HCEC 1CT (cell line): ENCODE measurements at regions not wholly inside any gene's neighbourhood (a gene's known extent, or its start where the extent isn't known, plus 50 kb on each side); places are given as distances from the start of the nearest gene placed in this dataset.
A peak's percentile ranks its signal among the peaks of the same experiment; 100 is the strongest.
"Not testable (repeated sequence)": the region's sequence is repeated elsewhere in the genome, so short reads cannot be mapped to it uniquely, and the experiment has no call there.

ENCODE experiments used
- DNase-seq: peaks from one replicate; pipeline ENCODE4 v3.0.0-alpha.2; 2017

DNA sequence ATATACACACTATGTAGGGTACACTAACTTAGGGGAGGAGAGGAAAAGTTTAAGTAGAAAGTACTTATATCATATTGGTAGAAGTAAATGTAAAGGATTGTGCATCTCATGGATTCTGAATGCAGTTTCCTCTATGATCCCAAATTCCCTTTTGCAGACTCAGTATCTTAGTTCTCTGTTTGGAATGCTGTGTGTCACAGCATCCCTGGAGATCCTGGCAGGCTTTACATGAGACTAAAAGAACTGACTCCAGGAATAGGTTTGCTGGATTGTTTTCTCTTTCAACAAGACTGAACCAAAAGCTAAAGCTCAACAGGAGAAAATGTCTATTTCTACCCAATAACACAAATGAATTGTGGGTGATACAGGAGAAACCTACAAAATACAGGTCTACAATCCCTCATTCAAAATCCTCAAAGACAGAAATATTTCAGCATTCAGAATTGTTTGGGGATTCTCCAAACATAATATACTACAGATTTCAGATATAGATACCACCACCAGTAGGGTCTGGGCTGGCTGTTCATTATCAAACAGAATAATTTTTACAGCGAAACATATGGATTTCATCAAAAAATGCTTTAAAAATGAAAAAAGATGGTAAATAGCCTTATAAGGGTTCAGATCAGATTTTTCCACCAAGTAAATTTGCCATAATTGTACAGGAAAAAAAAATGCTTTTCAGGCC, 324.7 kb upstream of the GRAMD2B start:
- peak; percentile 45 for DNase-seq

DNA sequence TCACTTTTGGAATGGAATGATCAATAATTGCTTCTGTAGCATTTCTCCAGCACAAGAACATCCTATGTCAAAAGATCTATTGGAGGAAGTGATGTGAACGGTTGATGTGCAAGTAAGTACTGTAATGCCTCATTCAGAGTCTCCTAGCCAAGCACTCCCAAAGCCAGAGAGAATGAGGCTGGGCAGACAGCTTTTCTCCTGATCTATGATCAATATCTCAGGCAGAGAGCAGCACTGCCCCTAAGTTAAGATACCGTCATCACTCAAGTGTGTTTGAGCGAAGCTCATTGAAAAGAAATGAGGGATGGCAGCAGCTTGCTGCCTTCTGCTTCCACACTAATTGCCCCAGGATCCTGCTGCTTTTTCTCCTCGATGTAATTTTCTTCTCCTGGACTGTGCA, 324.1 kb upstream of the GRAMD2B start:
- no peak for DNase-seq

DNA sequence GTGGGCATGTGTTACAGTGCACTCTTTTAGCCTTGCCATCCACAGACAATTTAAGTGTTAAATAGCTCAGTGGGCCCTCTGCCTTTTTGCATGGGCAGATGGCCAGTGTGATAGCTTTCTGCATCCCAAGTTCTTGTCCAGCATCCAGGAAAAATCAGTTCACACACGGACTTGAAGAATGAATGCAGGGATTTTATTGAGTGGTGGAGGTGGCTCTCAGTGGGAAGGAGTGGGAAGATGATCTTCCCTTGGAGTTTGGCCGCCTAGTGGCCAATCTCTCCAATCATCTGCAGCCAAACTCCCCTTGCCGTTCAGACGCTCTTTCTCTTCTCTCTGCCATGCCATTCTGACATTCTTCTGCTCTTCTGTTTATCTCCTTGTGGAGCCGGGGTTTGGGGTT, 322.4 kb upstream of the GRAMD2B start:
- DNase-seq: no peak

DNA sequence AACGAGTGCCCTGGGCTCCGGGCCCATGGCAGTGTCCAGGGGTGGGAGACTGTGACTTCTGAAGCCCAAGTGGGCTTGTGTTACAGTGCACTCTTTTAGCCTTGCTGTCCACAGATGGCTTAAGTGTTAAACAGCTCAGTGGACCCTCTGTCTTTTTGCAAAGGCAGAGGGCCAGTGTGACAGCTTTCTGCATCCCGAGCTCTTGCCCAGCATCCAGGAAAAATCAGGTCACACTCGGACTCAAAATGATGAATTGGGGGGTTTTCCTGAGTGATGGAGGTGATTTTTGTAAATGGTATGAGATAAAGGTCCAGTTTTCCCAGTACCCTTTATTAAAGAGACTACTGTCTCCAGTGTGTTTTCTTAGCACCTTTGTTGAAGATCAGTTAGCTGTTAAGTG, 321.3 kb upstream of the GRAMD2B start:
- DNase-seq: no peak

DNA sequence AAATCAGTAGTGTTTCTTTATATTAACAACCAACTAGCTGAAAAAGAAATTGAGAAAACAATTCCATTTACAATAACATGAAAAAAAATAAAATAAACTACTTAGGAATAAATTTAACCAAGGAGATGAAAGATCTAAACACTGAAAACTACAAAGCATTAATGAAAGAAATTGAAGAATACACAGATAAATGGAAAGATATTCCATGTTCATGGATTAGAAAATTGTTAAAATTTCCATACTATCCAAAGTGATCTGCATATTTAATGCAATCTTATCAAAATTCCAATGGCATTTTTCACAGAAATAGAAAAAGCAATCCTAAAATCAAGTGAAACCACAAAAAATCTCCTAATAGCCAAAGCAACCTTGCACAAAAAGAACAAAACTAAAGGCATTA, 320.2 kb upstream of the GRAMD2B start:
- DNase-seq: no peak

DNA sequence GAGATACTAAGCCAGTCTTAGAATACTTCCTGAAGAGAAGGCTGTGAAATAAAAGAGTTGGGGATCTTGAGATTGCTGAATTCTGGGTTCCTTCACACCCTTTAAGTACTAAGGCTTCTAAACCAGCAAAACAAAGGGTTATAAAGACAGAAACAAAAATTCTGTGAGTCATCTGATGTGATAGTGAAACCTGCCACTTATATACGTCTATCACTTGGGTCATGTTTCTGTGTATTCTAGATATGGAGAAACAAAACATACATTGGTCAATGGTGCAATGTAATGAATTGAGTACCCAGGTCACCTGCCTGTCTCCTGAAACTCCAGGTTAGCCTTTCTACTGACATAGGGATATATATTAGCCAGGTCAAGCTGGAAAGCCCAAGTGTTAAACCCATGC, 319.3 kb upstream of the GRAMD2B start:
- no peak for DNase-seq

DNA sequence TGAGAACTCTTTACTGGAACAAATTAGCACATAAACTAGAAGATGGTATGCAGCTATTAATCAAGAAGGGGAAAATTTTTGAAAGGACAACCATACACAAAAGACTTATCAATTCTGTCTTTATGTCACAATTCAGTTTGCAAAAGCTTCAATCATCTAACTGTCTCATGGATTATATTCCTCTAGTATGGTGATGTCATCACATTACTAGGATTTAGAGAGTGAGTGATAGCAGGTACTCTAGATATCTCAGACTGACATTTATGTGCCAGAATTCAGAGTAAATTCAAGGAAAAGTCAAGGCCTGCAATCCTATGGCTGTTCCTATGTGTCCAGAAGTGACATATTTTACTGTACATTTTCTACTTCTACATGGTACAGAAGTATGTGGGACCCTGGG, 318.9 kb upstream of the GRAMD2B start:
- DNase-seq: no peak

DNA sequence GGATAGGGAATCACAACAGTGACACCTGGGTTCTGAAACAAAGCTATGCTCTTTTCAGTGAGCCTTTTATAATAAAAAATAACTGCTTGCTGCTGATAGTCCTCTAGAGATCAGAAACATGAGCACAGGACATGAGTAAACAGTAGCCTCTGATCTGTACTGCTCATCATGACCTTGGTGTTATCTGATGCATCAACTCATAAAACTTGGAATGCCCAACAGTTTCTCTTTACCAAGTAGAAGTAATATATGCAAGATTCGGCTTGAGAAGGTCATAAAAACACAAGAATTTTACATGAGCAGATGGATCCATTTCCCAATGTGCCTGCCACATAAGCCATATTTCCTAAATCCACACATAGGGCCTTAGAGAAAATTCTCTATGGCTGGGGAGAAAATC, 318.3 kb upstream of the GRAMD2B start:
- DNase-seq: peak; percentile 27

DNA sequence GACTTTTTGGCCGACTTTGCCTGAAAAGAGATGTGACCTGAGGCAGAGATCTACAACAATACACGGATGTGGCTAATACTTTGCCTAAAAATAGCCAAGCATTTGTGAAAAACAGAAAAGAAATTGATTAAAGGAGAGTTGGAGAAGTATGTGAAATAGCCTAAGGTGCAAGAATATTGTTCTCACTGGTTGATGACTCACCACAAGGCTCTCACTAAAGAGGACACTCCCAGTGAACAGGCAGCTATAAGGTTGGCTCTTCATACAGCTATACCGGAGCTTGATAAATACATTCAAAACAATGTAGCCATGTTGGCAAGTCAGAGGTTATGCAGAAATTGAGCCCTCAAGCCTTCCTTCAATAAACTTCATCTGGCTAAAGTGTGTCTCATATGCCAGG, 317.2 kb upstream of the GRAMD2B start:
- no peak for DNase-seq

DNA sequence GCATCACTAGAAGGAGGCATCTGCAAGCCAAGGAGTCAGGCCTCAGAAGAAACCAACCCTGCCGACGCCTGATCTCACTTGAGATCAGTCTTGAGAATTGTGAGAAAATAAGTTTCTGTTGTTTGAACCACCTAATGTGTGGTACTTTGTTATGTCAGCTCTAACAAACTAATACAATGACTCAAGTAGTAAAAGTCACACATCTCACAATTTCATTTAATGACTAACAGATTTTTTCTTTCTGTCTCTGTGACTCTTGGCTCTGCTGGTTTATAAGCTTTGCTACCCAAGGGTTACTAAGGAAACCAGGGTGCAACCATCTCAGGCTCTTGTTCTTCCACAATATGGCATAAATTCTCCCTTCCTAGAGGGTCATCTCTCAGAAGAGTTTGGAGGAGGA, 315.8 kb upstream of the GRAMD2B start:
- DNase-seq: no peak

DNA sequence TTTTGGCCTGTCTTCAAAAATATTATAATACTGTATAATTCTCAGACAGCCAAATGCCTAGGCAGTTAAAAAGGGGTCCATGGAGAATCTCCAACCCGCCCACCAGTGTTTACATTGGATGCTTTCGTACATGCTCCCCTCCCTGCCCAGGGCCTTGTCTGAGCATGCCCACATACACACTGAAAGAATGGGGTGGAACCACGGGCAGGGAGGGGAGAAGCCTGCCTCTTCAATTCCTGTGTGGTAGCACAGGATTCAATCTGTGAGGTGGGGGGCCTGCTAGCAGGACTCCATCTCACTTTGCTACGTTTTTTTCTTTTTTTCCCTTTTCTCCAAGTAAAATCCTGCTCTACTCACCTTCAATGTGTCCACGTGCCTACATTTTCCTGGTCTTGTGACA, 314.7 kb upstream of the GRAMD2B start:
- no peak for DNase-seq

DNA sequence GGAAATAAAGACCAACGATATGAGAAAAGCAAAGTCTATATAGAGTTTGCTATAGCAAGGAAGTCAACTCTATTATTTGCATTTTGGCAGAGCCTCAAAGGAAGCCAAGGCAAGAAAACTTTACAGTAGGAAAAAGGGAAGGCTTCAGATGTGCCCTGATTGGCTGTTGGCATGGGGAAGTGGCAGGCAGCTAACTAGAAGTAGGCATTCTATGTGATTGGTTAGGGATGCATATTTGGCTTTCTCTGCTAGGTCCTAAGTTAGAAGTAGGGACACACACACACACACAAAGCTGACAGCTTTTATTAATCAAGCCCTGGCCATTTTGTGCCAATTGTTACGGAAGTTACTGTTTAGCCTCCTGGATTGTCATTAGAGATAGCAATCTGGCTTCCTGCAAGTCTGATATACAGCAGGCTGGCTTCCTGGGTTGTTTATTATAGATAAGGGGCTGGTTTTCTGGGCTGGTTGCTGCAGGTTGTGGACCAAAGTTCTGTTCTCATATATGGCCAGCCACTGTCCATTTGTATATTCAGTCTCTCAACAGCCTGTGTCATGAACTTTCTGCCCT, 308.1 kb upstream of the GRAMD2B start:
- no peak for DNase-seq

DNA sequence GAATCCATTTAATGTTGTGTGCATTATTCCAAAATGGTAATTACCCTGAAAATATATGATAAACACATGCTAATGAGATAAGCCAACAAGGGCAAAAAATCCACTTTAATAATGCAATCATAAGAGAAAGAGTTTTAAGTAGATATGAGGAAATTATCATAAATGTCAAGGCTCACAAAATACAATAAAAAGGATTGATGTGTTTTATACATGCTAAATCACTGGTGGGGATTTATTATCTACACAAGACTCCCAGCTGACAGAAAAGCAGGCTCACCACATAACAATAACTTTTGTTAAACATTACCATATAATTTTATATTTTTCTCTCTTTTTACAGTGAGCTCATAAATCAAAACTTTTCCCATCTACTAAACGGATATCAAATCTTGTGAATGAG, 306.2 kb upstream of the GRAMD2B start:
- no peak for DNase-seq

DNA sequence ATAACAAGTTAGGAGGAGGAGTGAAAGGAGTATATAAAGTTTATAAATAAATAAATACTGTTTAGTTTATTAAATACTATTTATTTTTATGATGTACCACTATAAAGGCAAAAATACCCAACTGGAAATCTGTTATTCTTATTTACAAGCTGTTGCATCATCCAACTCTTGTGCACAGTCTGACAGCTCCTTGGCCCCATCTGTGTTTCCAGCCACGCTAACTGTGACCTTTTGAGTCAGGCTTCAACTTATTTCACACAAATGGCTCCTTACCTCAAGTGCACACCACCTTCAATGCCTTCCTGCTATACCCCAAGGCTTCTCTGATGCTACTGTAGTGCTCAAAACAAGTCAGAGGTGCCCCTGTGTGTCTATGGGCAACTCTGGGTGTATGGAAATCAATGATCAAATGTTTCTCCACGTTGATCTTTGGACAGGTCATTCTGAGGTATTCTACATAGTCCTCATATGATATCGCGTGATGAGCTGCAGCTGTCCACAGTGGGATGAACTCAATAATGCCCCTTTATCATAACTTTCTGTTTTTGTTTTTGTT, 303.2 kb upstream of the GRAMD2B start:
- DNase-seq: peak; percentile 14

DNA sequence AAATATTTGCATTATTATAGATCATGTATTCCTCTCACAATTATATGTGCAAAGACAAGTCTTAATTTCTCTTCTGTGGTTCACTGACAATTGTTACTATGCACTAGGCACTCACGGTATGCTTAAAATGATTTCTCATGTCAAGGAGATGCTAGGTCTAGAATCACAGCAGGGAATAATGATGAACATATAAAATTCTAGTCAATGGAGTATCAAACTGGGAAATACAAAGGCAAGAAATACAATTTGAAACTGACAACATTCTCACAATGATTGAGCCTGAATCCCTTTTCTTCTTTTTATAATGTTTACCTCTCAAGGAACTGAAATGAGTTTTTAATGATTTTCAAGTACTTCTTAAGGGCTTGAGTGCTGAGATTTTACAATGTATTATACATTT, 302.3 kb upstream of the GRAMD2B start:
- DNase-seq: no peak

DNA sequence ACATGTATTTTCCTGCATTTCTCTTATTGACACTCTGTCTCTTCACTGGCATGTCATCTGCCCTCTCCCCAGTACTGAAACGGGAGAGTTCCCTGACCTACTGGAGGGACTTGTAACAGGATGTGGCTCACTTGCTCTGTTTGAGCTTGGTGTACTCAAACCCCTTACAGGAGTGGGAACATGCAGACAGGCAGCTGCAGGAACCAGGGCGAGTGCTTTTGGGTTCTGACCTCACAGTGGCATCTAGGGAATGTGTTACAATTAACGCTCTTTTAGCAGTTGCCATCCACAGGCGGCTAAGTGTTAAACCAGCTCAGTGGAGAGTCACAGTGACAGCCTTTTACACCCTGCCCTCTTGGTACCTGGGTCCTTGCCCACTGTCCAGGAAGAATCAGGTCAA, 300.3 kb upstream of the GRAMD2B start:
- DNase-seq: no peak

DNA sequence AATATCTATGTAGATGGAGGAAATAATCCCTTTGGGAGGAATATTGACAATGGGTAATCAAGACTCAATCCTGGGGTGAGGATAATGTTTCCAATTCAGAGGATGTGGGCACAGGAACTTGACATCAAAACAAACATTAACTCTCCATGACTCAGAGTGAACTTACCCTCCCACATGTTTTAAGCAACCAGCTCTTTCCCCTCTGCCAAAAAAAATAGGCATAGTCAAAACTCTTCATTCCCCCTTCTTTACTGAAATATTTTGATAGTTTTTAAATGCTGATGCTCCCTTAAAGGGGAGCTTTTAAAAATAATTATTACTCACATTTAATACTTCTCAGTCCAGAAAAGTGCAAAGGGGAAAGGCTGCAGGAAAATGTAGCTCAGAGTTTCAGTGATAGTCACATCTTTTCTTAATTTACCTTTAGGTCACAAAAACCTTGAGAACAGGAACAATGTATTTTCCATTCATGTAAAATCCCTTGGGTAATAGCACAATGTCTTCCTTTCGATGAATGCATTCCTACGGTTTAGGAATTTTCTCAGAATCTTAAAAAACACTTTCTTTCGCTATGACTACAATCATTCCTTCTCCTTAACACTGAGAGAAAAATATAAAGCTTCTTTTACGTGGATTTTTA, 298.4 kb upstream of the GRAMD2B start:
- DNase-seq: peak; percentile 78

DNA sequence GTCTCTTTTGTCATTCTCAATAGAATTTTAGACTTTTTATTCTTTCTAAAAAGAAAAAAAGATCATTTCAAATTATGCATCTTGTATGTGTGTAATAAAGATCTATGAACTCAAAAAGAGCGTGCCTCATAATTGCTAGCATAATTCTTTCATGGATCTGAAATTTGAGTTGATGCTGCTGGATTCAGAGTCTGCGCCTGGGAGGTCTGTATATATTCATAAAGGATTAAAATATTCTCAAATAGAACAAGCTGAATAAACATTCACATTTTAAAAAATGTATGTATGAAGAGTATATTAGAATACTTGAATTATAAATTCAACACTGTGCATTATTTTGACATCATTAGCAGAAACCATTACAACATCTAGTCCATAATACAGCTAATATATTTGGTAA, 297.8 kb upstream of the GRAMD2B start:
- DNase-seq: no peak

DNA sequence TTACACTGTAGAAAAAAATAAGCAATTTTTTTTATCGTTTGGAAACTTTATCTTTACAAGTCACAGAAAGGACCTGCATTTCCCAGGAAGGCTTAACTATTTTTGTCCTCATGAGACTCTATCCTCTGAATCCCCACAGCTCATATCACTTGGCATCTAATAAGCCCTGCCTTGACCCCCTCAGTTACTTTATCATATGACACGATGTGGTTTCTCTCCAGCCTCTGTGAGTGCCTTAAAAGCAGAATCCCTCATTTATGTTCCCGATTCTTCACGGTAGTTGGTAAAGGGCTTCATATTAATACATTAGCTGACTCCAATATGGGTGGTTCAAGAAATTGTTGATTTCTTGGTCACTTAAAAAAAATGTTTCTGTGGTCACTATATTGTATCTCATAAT, 296.6 kb upstream of the GRAMD2B start:
- no peak for DNase-seq

DNA sequence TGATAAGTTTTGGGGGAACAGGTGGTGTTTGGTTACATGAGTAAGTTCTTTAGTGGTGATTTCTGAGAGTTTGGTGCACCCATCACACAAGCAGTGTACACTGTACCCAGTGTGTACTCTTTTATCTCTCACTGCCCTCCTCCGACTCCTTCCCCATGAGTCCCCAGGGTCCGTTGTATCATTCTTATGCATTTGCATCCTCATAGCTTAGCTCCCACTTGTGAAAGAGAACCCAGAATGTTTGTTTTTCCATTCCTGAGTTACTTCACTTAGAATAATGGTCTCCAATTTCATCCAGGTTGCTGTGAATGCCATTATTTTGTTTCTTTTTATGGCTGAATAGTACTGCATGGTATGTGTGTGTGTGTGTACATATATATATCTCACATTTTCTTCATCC, 295.8 kb upstream of the GRAMD2B start:
- not testable (repeated sequence) for DNase-seq

DNA sequence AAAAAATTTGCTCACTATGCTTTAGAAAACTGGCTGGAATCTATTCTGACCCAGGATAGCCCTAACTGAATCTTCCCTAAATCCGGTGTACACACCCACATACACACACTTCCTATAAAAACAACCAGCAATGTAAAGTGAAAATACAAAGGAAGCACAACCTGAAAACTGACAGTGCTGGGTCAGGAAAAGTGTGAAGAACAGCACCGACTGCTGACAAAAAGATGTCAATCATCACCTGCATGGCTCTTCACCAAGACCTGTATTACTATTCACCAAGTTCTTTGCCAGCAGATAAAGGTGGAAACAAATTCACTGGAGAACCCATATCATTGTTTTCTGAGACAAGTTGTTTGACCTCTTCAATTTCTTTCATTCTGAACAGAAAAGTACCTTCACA, 293.8 kb upstream of the GRAMD2B start:
- DNase-seq: no peak

DNA sequence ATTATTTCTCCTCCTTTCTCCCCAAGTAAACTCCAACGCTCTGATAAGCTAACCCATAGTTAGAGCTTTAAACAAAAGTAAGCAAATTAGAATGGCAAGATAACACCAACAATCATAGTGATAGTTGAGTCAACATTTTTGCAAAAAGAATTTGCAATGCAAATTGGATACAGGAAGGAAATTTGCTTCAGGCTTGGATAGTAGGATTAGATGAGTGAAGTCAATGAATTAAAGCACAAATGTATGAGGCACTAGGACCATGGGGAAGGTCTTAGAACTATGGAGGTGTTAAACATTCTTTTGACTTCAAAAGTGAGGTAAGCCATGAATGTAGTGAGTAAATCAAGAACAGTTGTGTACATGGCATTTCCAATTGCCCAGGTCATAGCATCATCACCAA, 289.8 kb upstream of the GRAMD2B start:
- DNase-seq: no peak

DNA sequence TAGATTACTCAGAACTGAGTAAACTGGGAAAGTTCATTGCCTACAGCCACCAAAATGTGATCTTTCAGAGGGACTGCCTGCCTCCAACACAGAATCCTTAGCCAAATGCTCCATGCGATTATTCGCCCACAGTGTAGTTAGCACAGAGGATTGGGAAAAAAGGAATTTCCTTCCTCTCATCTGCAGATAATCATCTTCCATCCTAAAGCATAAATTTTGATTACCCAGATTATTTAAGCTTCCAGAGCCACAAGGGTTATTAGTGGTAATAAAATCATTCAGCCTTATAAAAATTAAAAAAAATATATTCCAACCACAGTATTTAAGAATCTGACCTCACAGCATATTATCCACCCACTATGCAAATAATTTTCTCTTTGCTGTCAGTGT, 285.3 kb upstream of the GRAMD2B start:
- DNase-seq: no peak

DNA sequence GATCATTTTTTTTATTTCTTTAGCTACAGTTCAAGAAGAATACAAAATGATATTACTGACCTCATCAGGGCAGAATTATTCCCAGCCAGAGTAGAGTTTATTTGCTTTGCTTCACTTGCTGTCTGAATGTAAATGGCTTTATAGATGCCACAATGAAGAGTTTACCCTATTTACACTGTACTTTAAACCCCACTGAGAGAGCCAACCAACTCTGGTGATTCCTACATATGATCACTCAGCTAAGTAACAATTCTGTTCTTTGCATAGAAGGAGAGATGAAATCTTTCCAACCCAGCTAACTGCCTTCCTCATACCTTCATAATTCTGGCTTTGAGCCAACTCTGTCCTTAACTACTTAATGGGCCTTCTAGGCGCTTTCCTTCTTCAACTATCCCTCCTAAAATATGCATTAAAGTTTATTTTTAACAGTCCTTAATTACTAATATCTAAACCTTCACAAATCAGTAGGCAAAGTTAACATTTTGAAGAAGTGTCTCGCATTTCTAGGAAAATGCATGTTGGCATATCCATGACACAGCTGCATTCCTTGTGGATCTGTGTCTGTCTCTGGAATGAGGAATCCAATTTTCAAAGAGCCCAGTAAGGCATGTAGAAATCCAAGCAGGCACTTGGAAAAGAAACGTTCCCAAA, 284.8 kb upstream of the GRAMD2B start:
- DNase-seq: peak; percentile 62
